Chondrocyte (in vitro differentiated cells): ENCODE measurements at regions not wholly inside any gene's neighbourhood (a gene's known extent, or its start where the extent isn't known, plus 50 kb on each side); places are given as distances from the start of the nearest gene placed in this dataset.

ENCODE experiments used
- DNase-seq: peaks from one replicate; pipeline ENCODE4 v3.0.0; 2021; ENCODE audit warnings: mixed read lengths, low spot score
- H3K27ac Mint-ChIP-seq: one replicate; pipeline ENCODE4 v1.8.0; 2021; ENCODE audit warnings: mild to moderate bottlenecking, moderate library complexity, mixed read lengths; ENCODE audit not compliant: unreplicated experiment
- H3K27me3 Mint-ChIP-seq: 2 replicates; pipeline ENCODE4 v1.8.0; 2021; ENCODE audit warnings: low read depth, mixed read lengths
- H3K36me3 Mint-ChIP-seq: 2 replicates; pipeline ENCODE4 v1.8.0; 2021; ENCODE audit warnings: low read depth, mixed read lengths
- H3K4me1 Mint-ChIP-seq: 2 replicates; pipeline ENCODE4 v1.8.0; 2021; ENCODE audit warnings: low read depth, mild to moderate bottlenecking, mixed read lengths
- H3K4me3 Mint-ChIP-seq: one replicate; pipeline ENCODE4 v1.8.0; 2021; ENCODE audit warnings: mild to moderate bottlenecking, moderate library complexity, mixed read lengths; ENCODE audit not compliant: unreplicated experiment
- H3K9me3 Mint-ChIP-seq: 2 replicates; pipeline ENCODE4 v1.8.0; 2021; ENCODE audit warnings: low read depth, mixed read lengths
- CTCF ChIP-seq: fragments of 200-600 bp; sonication (generic); IDR thresholded peaks from 2 replicates; pipeline ENCODE4 v1.5.0; 2021; ENCODE audit warnings: antibody characterized with exemption, mild to moderate bottlenecking, moderate library complexity

- no peaks in the 10 kb centered on the region for H3K36me3 Mint-ChIP-seq
- DNase-seq: no peak
- no peak overlapping the region for H3K4me3 Mint-ChIP-seq
- no peaks in the 10 kb centered on the region for H3K4me1 Mint-ChIP-seq
- H3K27ac Mint-ChIP-seq: no peak overlapping the region
- H3K27me3 Mint-ChIP-seq: no peaks in the 10 kb centered on the region
- H3K9me3 Mint-ChIP-seq: no peaks in the 10 kb centered on the region
- no peak for TF ChIP-seq CTCF
Observed at GRCh38 chr18:57853133-57853532, 50.0 kb upstream of the ATP8B1 start.
